ENCODE measurements at regions not wholly inside any gene's neighbourhood (a gene's known extent, or its start where the extent isn't known, plus 50 kb on each side); places are given as distances from the start of the nearest gene placed in this dataset.

GRCh38 chr11:30775233-30775522 lies 189.0 kb upstream of the MPPED2 start:
- H4K20me1 ChIP-seq (ENCODE audit: insufficient read depth, low read length) = no peaks in the 10 kb centered on the region
- H4K5ac ChIP-seq (ENCODE audit: low read depth, low read length) = no peak overlapping the region
- H2BK5ac ChIP-seq (ENCODE audit: low read depth, low read length, poor library complexity, severe bottlenecking) = no peak overlapping the region
- no peak overlapping the region for H3K27ac ChIP-seq (ENCODE audit: insufficient read depth, low read length)
- intact Hi-C loops (cut with micrococcal nuclease) = no loop called here
- H3K18ac ChIP-seq (ENCODE audit: low read depth, low read length) = no peak overlapping the region
- no peak overlapping the region for H2AFZ ChIP-seq (replicated peaks; ENCODE audit: low read length, poor library complexity)
- H2BK15ac ChIP-seq (ENCODE audit: low read depth, low read length) = no peak overlapping the region
- H3K4me3 ChIP-seq (ENCODE audit: insufficient read depth, low read depth, low read length) = no peak overlapping the region
- no peak overlapping the region for H2AK9ac ChIP-seq (replicated peaks; ENCODE audit: low read depth, low read length, poor library complexity)
- WGBS, 2 experiments (ENCODE audit: extremely low coverage in 2 of 2, insufficient read length in 1 of 2) = 100% methylated on average over 1 of the region's 1 CpG; no CpG with 5 or more reads in 1 of the 2 experiments
- H4K91ac ChIP-seq (ENCODE audit: insufficient read depth, low read depth, low read length) = no peak overlapping the region
- TF ChIP-seq SMC3 (IDR thresholded peaks at IDR 0.05; ENCODE audit: low read depth, low read length) = no peak
- no peak for TF ChIP-seq CTCF (conservative IDR thresholded peaks at IDR 0.05; ENCODE audit: low read depth, low read length)
- TF ChIP-seq USF2 (IDR thresholded peaks at IDR 0.05; ENCODE audit: low read depth, low read length) = no peak
- no peak for TF ChIP-seq MAZ (IDR thresholded peaks at IDR 0.05; ENCODE audit: borderline replicate concordance, low read depth, low read length)
- TF ChIP-seq POLR2A (IDR thresholded peaks at IDR 0.05; ENCODE audit: low read depth, low read length) = no peak
- TF ChIP-seq MAFK (IDR thresholded peaks at IDR 0.05; ENCODE audit: low read depth, low read length) = no peak
- TF ChIP-seq BHLHE40 (IDR thresholded peaks at IDR 0.05; ENCODE audit: low read depth, low read length) = no peak
- no peak for TF ChIP-seq RFX5 (IDR thresholded peaks at IDR 0.05; ENCODE audit: low read depth, low read length)
- no peak overlapping the region for H3K4ac ChIP-seq (ENCODE audit: low read depth, low read length)
- H2AK5ac ChIP-seq (ENCODE audit: low read depth, low read length) = no peak overlapping the region
- no peak overlapping the region for H2BK20ac ChIP-seq (ENCODE audit: low read depth, low read length)
- in situ Hi-C loops (cut with MboI; ENCODE audit: low sequenced_read_pairs) = no loop called here
- no peak overlapping the region for H4K8ac ChIP-seq (ENCODE audit: low read depth in 2 of 2, low read length in 2 of 2)
- H3K27me3 ChIP-seq (ENCODE audit: control insufficient read depth, insufficient read depth, low read length) = no peaks in the 10 kb centered on the region
- H3K79me1 ChIP-seq (ENCODE audit: low read depth in 1 of 2, low read length in 2 of 2) = no peaks in the 10 kb centered on the region
- H3K36me3 ChIP-seq (ENCODE audit: control insufficient read depth, insufficient read depth, low read length) = no peaks in the 10 kb centered on the region
- H3K9me1 ChIP-seq (ENCODE audit: insufficient read depth, low read length) = no peaks in the 10 kb centered on the region
- H3K4me1 ChIP-seq (ENCODE audit: control insufficient read depth, insufficient read depth, low read length) = no peaks in the 10 kb centered on the region
- H2BK120ac ChIP-seq (ENCODE audit: low read depth, low read length) = no peak overlapping the region
- H3K14ac ChIP-seq (replicated peaks; ENCODE audit: low read depth, low read length) = no peak overlapping the region
- no peak overlapping the region for H3K56ac ChIP-seq (ENCODE audit: extremely low read depth, insufficient read depth, low read length)
- ChIA-PET CTCF (no interaction called here), POLR2A (ENCODE audit: unreplicated experiment) (no interaction called here)
- dilution Hi-C loops (cut with HindIII; ENCODE audit: low sequenced_read_pairs, unreplicated experiment) = no loop called here
- H3K9ac ChIP-seq (ENCODE audit: low read depth, low read length) = no peak overlapping the region
- no peak for ATAC-seq (ENCODE audit: low read depth)
- DNase-seq = no peak
- no peaks in the 10 kb centered on the region for H3K9me3 ChIP-seq (ENCODE audit: control insufficient read depth, insufficient read depth, low read length)
- no TSS peak for BruUV-seq (replicated peaks)
- H3K4me2 ChIP-seq (ENCODE audit: low read depth, low read length) = no peak overlapping the region
- H3K23ac ChIP-seq (ENCODE audit: low read depth, low read length) = no peak overlapping the region
